ENCODE measurements at regions not wholly inside any gene's neighbourhood (a gene's known extent, or its start where the extent isn't known, plus 50 kb on each side); places are given as distances from the start of the nearest gene placed in this dataset.

- no peak for TF ChIP-seq CTCF (IDR thresholded peaks at IDR 0.05)
- TF ChIP-seq POLR2A (IDR thresholded peaks at IDR 0.05): no peak
- TF ChIP-seq EP300 (IDR thresholded peaks at IDR 0.05): no peak
- TF ChIP-seq POLR2AphosphoS5 (IDR thresholded peaks at IDR 0.05): no peak
- H3K4me3 ChIP-seq: no peak overlapping the region
- WGBS: 78% methylated on average over 1 of the region's 1 CpG
Observed at GRCh38 chr3:24804095-24804494, 309.4 kb upstream of the THRB start.

GRCh38 chr3:24810881-24811280, 316.2 kb upstream of the THRB start:
- Histone ChIP-seq H3K27ac (no peak overlapping the region), H3K27me3 (no peaks in the 10 kb centered on the region), H3K4me1 (no peaks in the 10 kb centered on the region), H3K36me3 (no peaks in the 10 kb centered on the region), H3K4me3 (no peak overlapping the region), H3K9me3 (no peaks in the 10 kb centered on the region)
- TF ChIP-seq CTCF (IDR thresholded peaks at IDR 0.05) (no peak), EP300 (IDR thresholded peaks at IDR 0.05) (no peak), POLR2AphosphoS5 (IDR thresholded peaks at IDR 0.05) (no peak), POLR2A (IDR thresholded peaks at IDR 0.05) (no peak)
- 34% methylated on average over 5 of the region's 5 CpGs for WGBS
- DNase-seq (ENCODE audit: low spot score in 2 of 2): no peak

More at GRCh38 chr3:24804095-24804494, 309.4 kb upstream of the THRB start:
- no peaks in the 10 kb centered on the region for H3K4me1 ChIP-seq
- DNase-seq (ENCODE audit: low spot score in 2 of 2): no peak
- no peak overlapping the region for H3K27ac ChIP-seq
- H3K36me3 ChIP-seq: no peaks in the 10 kb centered on the region
- no peaks in the 10 kb centered on the region for H3K27me3 ChIP-seq
- H3K9me3 ChIP-seq: no peaks in the 10 kb centered on the region

GRCh38 chr3:24812116-24812515, 317.5 kb upstream of the THRB start:
- WGBS: 59% methylated on average over 1 of the region's 1 CpG
- no peaks in the 10 kb centered on the region for H3K27me3 ChIP-seq
- no peak for DNase-seq (ENCODE audit: low spot score in 2 of 2)
- no peaks in the 10 kb centered on the region for H3K36me3 ChIP-seq
- no peak overlapping the region for H3K27ac ChIP-seq
- H3K4me3 ChIP-seq: no peak overlapping the region
- TF ChIP-seq POLR2AphosphoS5 (IDR thresholded peaks at IDR 0.05) (no peak), POLR2A (IDR thresholded peaks at IDR 0.05) (no peak), CTCF (IDR thresholded peaks at IDR 0.05) (no peak), EP300 (IDR thresholded peaks at IDR 0.05) (no peak)
- no peaks in the 10 kb centered on the region for H3K4me1 ChIP-seq
- no peaks in the 10 kb centered on the region for H3K9me3 ChIP-seq

- TF ChIP-seq POLR2AphosphoS5 (IDR thresholded peaks at IDR 0.05): no peak
- no peak for TF ChIP-seq CTCF (IDR thresholded peaks at IDR 0.05)
- no peak for TF ChIP-seq EP300 (IDR thresholded peaks at IDR 0.05)
- TF ChIP-seq POLR2A (IDR thresholded peaks at IDR 0.05): no peak
Observed at GRCh38 chr3:24818055-24818454, 323.4 kb upstream of the THRB start.

GRCh38 chr3:24828011-24828410, 333.4 kb upstream of the THRB start:
- H3K27me3 ChIP-seq: peaks cover 28% of the 10 kb centered on the region
- H3K9me3 ChIP-seq: no peaks in the 10 kb centered on the region
- 92% methylated on average over 4 of the region's 4 CpGs for WGBS
- no peak overlapping the region for H3K4me3 ChIP-seq
- peaks cover 18% of the 10 kb centered on the region for H3K4me1 ChIP-seq
- TF ChIP-seq POLR2AphosphoS5 (IDR thresholded peaks at IDR 0.05): no peak
- TF ChIP-seq EP300 (IDR thresholded peaks at IDR 0.05): no peak
- TF ChIP-seq POLR2A (IDR thresholded peaks at IDR 0.05): no peak
- TF ChIP-seq CTCF (IDR thresholded peaks at IDR 0.05): no peak
- DNase-seq (ENCODE audit: low spot score in 2 of 2): no peak
- H3K27ac ChIP-seq: no peak overlapping the region
- H3K36me3 ChIP-seq: no peaks in the 10 kb centered on the region

More at GRCh38 chr3:24818055-24818454, 323.4 kb upstream of the THRB start:
- Histone ChIP-seq H3K4me1 (no peaks in the 10 kb centered on the region), H3K4me3 (no peak overlapping the region), H3K27ac (no peak overlapping the region), H3K9me3 (no peaks in the 10 kb centered on the region), H3K36me3 (no peaks in the 10 kb centered on the region), H3K27me3 (no peaks in the 10 kb centered on the region)
- DNase-seq (ENCODE audit: low spot score in 2 of 2): no peak
- 91% methylated on average over 1 of the region's 1 CpG for WGBS

Data from suprapubic skin (tissue), 4 donors.